Activated CD8-positive, alpha-beta memory T cell treated with anti-CD3 and anti-CD28 coated beads for 36 hours (primary cell): ENCODE measurements at regions not wholly inside any gene's neighbourhood (a gene's known extent, or its start where the extent isn't known, plus 50 kb on each side); places are given as distances from the start of the nearest gene placed in this dataset.

ENCODE experiments used
- CTCF ChIA-PET: fragments of 350-600 bp; sonication (Branson Sonifier 250); formaldehyde crosslinking; loops from one replicate; lab custom pipeline; 2021; ENCODE audit warnings: antibody characterized with exemption; lab: Charles Lee
- POLR2A ChIA-PET: fragments of 350-600 bp; sonication (Branson Sonifier 250); formaldehyde crosslinking; loops from one replicate; lab custom pipeline; 2021; ENCODE audit warnings: antibody characterized with exemption; lab: Charles Lee

GRCh38 chr18:52045946-52046675, 293.9 kb upstream of the DCC start:
- ChIA-PET POLR2A (no interaction called here), CTCF (no interaction called here)

- CTCF ChIA-PET, result no interaction called here
- POLR2A ChIA-PET, result no interaction called here
Measured at GRCh38 chr18:52046842-52047241, 293.2 kb upstream of the DCC start.

- CTCF ChIA-PET, result no interaction called here
- POLR2A ChIA-PET, result no interaction called here
Measured at GRCh38 chr18:52054324-52054723, 285.7 kb upstream of the DCC start.

DNA sequence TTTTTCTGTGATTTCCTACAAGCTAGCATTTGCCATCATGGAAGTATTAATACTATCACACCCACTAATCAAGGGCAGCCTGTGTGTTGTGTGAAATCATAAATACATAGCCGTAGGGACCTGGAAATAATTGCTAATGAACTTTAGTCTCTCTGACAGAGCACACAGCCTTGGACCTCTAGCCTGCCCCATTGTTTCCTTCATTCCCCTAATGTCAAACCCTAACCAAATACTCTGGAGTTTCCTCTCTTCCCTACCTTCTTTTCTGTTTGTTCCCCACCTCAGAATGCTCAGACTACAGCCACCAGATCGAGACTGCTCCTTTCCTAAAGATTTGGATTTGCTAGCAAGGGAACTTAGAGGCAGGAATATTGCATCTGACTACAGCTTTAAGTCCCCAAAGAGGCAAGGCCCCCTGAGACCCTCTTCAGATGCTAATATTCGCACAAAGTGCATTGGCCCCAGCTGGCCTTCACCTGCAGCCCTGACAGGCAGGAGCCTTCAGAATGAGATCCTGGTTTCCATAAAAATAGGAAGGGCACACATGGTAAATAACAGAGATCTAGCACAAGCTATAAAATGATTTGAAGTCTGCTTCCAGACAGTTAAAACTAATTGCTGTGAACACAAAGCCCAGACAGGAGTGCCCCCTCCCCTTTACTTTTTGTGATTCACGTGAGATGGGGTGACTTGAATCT, 279.2 kb upstream of the DCC start:
- CTCF ChIA-PET, result no interaction called here
- POLR2A ChIA-PET, result no interaction called here

DNA sequence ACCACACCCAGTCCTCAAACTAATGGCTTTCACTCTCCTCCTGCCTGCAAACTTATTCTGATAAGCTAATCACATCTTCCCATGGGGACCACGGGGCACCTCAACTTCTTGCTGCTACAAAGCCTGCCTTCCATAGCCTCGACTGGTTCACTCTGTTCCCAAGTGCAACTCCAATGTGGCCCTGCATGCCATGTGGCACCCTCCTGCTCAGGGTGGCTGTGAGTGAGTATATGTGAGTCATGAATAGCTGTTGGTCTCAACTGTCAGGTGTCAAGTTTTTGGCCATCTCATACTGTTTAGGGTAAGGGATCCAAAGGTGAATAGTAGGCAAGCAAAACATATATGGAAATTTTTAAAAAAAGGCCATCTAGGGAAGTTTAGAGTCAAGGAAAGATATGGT, 276.1 kb upstream of the DCC start:
- CTCF ChIA-PET, result no interaction called here
- POLR2A ChIA-PET, result no interaction called here

DNA sequence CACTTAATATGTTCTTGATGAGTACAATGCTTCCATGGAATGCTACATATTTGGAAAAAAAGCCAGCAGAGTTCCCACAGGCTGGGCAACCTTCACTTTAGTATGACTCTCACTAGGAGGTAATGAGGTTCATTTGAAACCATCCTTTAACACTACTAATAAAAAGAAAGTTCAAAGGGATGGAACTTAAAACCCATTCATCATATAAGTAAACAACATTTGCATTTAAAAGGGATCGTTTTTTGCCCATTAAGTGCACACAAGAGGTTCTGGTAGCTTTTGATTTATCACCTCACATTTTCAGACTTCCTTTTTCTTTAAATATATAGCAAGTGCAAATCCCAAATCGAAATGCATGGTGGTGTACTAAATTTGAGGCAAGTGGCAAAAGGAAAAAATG, 270.8 kb upstream of the DCC start:
- POLR2A ChIA-PET, result no interaction called here
- CTCF ChIA-PET, result no interaction called here

DNA sequence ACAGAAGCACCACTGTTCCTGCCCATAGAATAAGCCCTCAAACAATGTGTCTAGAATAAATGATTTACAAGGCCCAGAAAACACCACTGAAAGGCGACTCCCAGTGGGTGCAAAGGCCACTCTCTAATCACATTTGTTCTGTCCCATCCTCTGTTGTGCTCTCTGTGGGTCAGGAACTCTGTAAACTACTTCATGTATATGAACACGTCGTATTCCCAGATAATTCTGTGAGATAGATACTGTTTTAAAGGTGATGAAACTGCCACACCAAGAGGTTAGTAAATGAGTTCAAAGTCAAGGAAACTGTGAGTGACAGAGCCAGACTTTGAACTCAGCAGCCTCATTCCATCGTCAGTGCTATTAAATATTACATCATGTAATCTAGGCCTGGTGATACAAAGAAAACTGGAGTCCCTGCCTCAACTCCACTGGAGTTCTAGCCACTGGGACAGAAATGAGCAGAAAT, 269.7 kb upstream of the DCC start:
- POLR2A ChIA-PET, result no interaction called here
- CTCF ChIA-PET, result no interaction called here

GRCh38 chr18:52077251-52077983, 262.6 kb upstream of the DCC start:
- ChIA-PET CTCF (no interaction called here), POLR2A (no interaction called here)

DNA sequence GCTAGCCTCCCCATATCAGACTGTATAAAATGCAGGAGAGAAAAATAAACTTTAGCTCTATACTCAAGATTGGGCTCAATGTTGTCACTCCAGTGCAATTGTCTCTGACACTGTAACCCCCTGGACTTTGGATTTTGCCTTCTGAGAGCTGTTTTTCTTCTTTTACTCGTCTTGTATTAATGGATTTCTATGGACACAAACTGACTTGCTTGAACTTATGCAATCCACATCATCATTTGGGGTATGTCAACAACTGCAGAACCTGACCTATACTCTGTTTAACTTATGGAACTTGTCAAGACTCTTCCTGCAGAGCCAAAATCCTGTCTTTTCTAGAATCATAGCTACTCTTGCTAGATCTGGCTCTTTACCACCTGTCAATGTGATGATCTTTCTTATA, 257.8 kb upstream of the DCC start:
- POLR2A ChIA-PET, result no interaction called here
- CTCF ChIA-PET, result no interaction called here

GRCh38 chr18:52087140-52087539, 252.9 kb upstream of the DCC start:
- ChIA-PET CTCF (no interaction called here), POLR2A (no interaction called here)

GRCh38 chr18:52090005-52090404, 250.0 kb upstream of the DCC start:
- POLR2A ChIA-PET, result no interaction called here
- CTCF ChIA-PET, result no interaction called here

DNA sequence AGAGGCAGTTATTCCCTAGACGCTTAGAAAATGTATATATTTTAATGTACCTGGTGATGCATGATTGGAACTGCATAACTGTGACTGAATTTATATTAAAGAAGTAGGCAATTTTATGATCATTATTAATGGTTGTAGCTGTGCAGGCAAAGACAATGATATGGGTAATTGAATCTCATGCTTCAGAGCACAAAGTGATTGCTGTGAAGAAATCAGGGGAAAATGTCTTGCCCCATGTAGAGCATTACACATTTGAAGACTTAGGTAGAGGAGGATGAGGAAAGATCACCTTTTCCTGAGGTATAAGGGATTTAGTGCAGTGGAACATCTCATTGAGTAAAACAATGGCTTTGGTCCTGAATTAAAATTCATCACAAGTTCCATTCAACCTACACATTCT, 246.8 kb upstream of the DCC start:
- POLR2A ChIA-PET, result no interaction called here
- CTCF ChIA-PET, result no interaction called here

DNA sequence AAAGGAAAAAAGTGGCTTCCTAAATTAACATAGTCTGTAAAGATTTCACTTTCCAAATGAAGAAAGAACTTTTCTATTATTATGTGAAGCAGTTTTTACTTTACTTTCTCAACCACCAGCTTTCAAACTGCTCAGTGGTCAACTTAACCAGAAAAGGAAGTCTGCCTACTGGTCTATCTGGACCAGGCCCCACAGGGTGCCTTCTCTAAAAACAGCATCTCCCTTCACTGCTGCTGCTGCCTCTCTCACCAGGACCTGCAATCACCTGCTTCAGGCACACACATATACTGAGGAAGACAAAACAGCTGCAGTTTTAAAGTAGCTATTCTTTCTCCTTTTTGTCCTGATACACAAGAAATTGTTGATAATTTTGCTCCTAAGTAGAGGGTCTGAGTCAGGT, 221.3 kb upstream of the DCC start:
- ChIA-PET POLR2A (no interaction called here), CTCF (no interaction called here)

DNA sequence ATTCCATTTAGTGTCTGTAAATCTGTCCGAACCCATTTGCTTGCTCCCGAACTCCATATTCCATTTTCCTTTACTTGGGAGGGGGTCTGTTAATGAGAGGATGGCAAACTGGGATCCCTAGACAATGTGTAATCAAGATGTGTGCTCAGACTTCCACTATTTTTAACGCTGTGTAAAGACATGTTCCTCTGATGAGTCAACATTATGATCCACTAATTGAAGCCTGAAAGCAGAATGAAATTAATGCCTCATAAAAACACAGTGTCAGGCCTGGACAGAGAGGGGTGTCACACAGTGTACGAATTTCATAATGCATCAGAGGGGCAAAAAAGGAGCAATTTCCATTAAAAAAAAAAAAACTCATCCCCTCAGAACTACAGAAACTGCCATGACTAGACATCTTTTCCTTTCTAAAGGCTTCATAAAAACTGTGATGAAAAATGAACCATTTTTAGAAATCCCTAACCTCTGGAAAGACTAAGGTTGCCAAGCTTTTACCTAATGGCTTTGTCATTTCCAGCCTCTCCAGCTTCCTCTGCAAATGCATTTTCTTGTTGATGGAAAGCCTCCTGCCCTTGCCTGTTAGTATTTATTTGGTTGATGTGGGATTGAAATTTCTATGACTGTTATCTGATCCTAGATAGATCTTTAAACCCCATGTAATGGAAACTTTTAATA, 209.2 kb upstream of the DCC start:
- POLR2A ChIA-PET, result no interaction called here
- CTCF ChIA-PET, result no interaction called here

GRCh38 chr18:52131845-52132244, 208.2 kb upstream of the DCC start:
- CTCF ChIA-PET, result no interaction called here

DNA sequence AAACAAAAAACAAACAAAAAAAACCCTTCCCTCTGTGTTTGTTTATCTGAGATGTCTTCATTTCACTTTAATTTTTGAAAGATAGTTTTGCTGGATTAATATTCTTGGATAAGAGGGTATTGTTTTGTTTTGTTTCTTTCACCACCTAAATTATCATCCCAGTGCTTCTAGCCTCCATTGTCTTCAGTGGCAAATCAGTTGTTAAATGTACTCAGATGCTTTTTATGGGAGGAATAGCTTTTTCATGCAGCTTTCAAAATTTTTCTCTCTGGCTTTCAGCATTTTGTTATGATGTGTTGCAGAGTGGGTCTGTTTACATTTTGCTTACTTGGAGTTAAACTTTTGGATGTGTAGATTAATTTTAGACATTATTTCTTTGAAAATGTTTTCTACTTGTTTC, 203.5 kb upstream of the DCC start:
- ChIA-PET POLR2A (no interaction called here), CTCF (interaction anchor here (0.7 kb wide), 1 partner anchor 40 kb away, joined by 3 read pairs; no protein-coding TSS in a partner anchor)

More at GRCh38 chr18:52131845-52132244, 208.2 kb upstream of the DCC start:
- POLR2A ChIA-PET, result no interaction called here

- ChIA-PET CTCF (no interaction called here), POLR2A (no interaction called here)
Measured at GRCh38 chr18:52140986-52141385, 199.0 kb upstream of the DCC start.

- POLR2A ChIA-PET, result no interaction called here
- CTCF ChIA-PET, result no interaction called here
Measured at GRCh38 chr18:52150050-52150449, 189.9 kb upstream of the DCC start.

- CTCF ChIA-PET, result no interaction called here
Measured at GRCh38 chr18:52152036-52152435, 188.0 kb upstream of the DCC start.

GRCh38 chr18:52156166-52156565, 183.8 kb upstream of the DCC start:
- CTCF ChIA-PET, result no interaction called here
- POLR2A ChIA-PET, result no interaction called here

More at GRCh38 chr18:52152036-52152435, 188.0 kb upstream of the DCC start:
- POLR2A ChIA-PET, result no interaction called here
